HEK293 (cell line): ENCODE measurements at regions not wholly inside any gene's neighbourhood (a gene's known extent, or its start where the extent isn't known, plus 50 kb on each side); places are given as distances from the start of the nearest gene placed in this dataset.

Experiments used
- CTCF ChIA-PET: fragments of 350-600 bp; formaldehyde crosslinking; extraction: SDS; loops from one replicate; lab custom pipeline; 2021; ENCODE audit warnings: antibody characterized with exemption; lab: Yijun Ruan, JAX
- POLR2A ChIA-PET: fragments of 300-600 bp; formaldehyde crosslinking; extraction: SDS; loops from one replicate; lab custom pipeline; 2020; ENCODE audit warnings: antibody characterized with exemption, inconsistent platforms; lab: Yijun Ruan, JAX
- H3K27ac ChIP-seq: fragments of 200-500 bp; sonication (Bioruptor generic); 2 replicates; pipeline ENCODE4 v1.5.1; 2014; ENCODE audit warnings: low read depth, low read length, control low read depth, inconsistent platforms; ENCODE audit errors: extremely low read depth
- H3K36me3 ChIP-seq, 2 experiments: fragments of 200-500 bp in 1 of 2; sonication (Bioruptor generic) in 1 of 2; 1 replicate in 1 of 2; 2 replicates in 1 of 2; pipeline ENCODE4 v1.5.1; 2014 to 2017; ENCODE audit warnings: inconsistent platforms in 2 of 2, low read length in 2 of 2; ENCODE audit not compliant: control insufficient read depth in 2 of 2, insufficient read depth in 1 of 2
- H3K4me1 ChIP-seq: fragments of 200-500 bp; sonication (Bioruptor generic); 2 replicates; pipeline ENCODE4 v1.5.1; 2014; ENCODE audit warnings: mild to moderate bottlenecking, low read length, inconsistent platforms; ENCODE audit not compliant: control insufficient read depth, insufficient read depth
- H3K4me3 ChIP-seq: 2 replicates; pipeline ENCODE4 v1.5.1; 2011; ENCODE audit warnings: low read depth, mild to moderate bottlenecking, control low read depth, low read length, moderate library complexity
- H3K9me3 ChIP-seq: fragments of 200-500 bp; sonication (Bioruptor generic); 2 replicates; pipeline ENCODE4 v1.5.1; 2014; ENCODE audit warnings: low read depth, low read length, inconsistent platforms; ENCODE audit not compliant: control insufficient read depth, insufficient read depth
- GLI2 ChIP-seq: fragments of 450-650 bp; formaldehyde crosslinking; IDR thresholded peaks from 2 replicates; pipeline ENCODE4; 2017; ENCODE audit warnings: missing biosample characterization, missing genetic modification characterization, low read depth, borderline replicate concordance
- ZBTB17 ChIP-seq: fragments of 450-650 bp; formaldehyde crosslinking; IDR thresholded peaks from 2 replicates; pipeline ENCODE4 v1.5.1; 2016; ENCODE audit warnings: missing biosample characterization, missing genetic modification characterization
- ZNF10 ChIP-seq: fragments of 450-650 bp; formaldehyde crosslinking; IDR thresholded peaks from 2 replicates; pipeline ENCODE4 v1.5.1; 2017; ENCODE audit warnings: missing biosample characterization, missing genetic modification characterization
- ZNF121 ChIP-seq: fragments of 450-650 bp; formaldehyde crosslinking; IDR thresholded peaks from 2 replicates; pipeline ENCODE4 v1.5.1; 2016; ENCODE audit warnings: missing biosample characterization, missing genetic modification characterization
- ZNF157 ChIP-seq: fragments of 450-650 bp; formaldehyde crosslinking; IDR thresholded peaks from 2 replicates; pipeline ENCODE4 v1.5.1; 2016; ENCODE audit warnings: missing biosample characterization, missing genetic modification characterization
- ZNF2 ChIP-seq: fragments of 450-650 bp; formaldehyde crosslinking; IDR thresholded peaks from 2 replicates; pipeline ENCODE4 v1.5.1; 2016; ENCODE audit warnings: missing biosample characterization, missing genetic modification characterization
- ZNF223 ChIP-seq: fragments of 450-650 bp; formaldehyde crosslinking; IDR thresholded peaks from 2 replicates; pipeline ENCODE4 v1.5.1; 2016; ENCODE audit warnings: missing biosample characterization, missing genetic modification characterization
- ZNF37A ChIP-seq: fragments of 450-650 bp; IDR thresholded peaks from 2 replicates; pipeline ENCODE4 v1.5.1; 2018; ENCODE audit warnings: missing biosample characterization, missing genetic modification characterization
- ZNF501 ChIP-seq: fragments of 450-650 bp; formaldehyde crosslinking; IDR thresholded peaks from 2 replicates; pipeline ENCODE4 v1.5.1; 2016; ENCODE audit warnings: missing biosample characterization, missing genetic modification characterization
- ZNF555 ChIP-seq: fragments of 450-650 bp; formaldehyde crosslinking; conservative IDR thresholded peaks from 2 replicates; pipeline ENCODE4 v1.5.1; 2017; ENCODE audit warnings: missing biosample characterization, mild to moderate bottlenecking, missing genetic modification characterization, inconsistent platforms
- ZNF621 ChIP-seq: fragments of 450-650 bp; formaldehyde crosslinking; IDR thresholded peaks from 2 replicates; pipeline ENCODE4 v1.5.1; 2017; ENCODE audit warnings: missing biosample characterization, missing genetic modification characterization
- ZNF654 ChIP-seq: fragments of 450-650 bp; formaldehyde crosslinking; IDR thresholded peaks from 2 replicates; pipeline ENCODE4 v1.5.1; 2016; ENCODE audit warnings: low read depth, missing biosample characterization, missing genetic modification characterization
- ZNF670 ChIP-seq: fragments of 450-650 bp; formaldehyde crosslinking; IDR thresholded peaks from 2 replicates; pipeline ENCODE4 v1.5.1; 2016; ENCODE audit warnings: missing biosample characterization, missing genetic modification characterization, low read depth
- ZNF701 ChIP-seq: fragments of 450-650 bp; formaldehyde crosslinking; IDR thresholded peaks from 2 replicates; pipeline ENCODE4 v1.5.1; 2016; ENCODE audit warnings: missing biosample characterization, missing genetic modification characterization
- ZNF707 ChIP-seq: fragments of 450-650 bp; formaldehyde crosslinking; IDR thresholded peaks from 2 replicates; pipeline ENCODE4 v1.5.1; 2016; ENCODE audit warnings: missing biosample characterization, missing genetic modification characterization
- ZNF76 ChIP-seq: fragments of 450-650 bp; formaldehyde crosslinking; IDR thresholded peaks from 2 replicates; pipeline ENCODE4; 2016; ENCODE audit warnings: low read depth, missing biosample characterization, missing genetic modification characterization, borderline replicate concordance
- TF ChIP-seq, protein P1 (sequence below): fragments of 450-650 bp; formaldehyde crosslinking; IDR thresholded peaks from 2 replicates; pipeline ENCODE4 v1.5.1; 2016; ENCODE audit warnings: missing biosample characterization, missing genetic modification characterization, borderline replicate concordance
- TF ChIP-seq, protein P2 (sequence below): sonication (generic); formaldehyde crosslinking; IDR thresholded peaks from 2 replicates; pipeline ENCODE4 v1.8.1; 2022; ENCODE audit warnings: mild to moderate bottlenecking, moderate library complexity, missing genetic modification reagents
- TF ChIP-seq, protein P3 (sequence below): fragments of 450-650 bp; formaldehyde crosslinking; optimal IDR thresholded peaks from 2 replicates; pipeline ENCODE3; 2016; ENCODE audit warnings: missing biosample characterization, mild to moderate bottlenecking, missing genetic modification characterization
- TF ChIP-seq, protein P4 (sequence below): fragments of 450-650 bp; formaldehyde crosslinking; IDR thresholded peaks from 2 replicates; pipeline ENCODE4 v1.5.1; 2016; ENCODE audit warnings: missing biosample characterization, missing genetic modification characterization, borderline replicate concordance

DNA sequence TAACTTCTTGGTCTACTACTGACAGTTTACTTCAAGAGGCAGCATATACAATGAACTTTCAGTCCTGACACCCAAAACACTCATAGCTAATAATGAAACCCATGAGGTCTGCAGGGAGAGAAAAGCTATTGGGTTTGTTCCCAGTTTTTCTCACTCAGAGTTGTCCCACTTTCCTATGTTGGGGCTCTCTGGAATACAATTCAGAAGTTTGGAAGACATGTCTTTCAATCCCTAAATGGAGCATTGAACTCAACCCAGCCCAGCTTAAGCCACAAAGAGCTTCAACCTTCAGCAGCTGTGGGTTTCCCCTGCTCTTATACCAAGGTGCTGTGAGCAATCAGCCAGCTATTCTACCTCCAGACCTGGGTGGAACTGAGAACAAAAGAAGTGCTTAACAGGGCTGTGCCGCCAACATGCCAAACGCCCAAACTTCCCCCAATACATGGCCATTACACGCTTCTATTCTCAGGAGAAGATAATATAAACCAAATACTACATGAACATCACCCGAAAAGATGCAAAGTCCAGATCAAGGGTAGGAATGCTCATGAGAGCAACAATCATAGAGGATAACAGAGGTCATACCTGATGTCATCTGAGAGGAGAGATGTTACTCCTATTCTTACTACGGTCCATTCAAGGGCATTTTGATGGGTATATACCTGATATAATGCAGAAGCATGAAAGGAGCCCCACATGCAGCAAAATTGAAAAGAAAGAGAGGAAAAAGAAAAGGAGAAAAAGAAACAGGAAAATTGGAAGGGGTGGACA is 131.2 kb upstream of the TGFBR2 start:
- TF ChIP-seq, protein P1, sequence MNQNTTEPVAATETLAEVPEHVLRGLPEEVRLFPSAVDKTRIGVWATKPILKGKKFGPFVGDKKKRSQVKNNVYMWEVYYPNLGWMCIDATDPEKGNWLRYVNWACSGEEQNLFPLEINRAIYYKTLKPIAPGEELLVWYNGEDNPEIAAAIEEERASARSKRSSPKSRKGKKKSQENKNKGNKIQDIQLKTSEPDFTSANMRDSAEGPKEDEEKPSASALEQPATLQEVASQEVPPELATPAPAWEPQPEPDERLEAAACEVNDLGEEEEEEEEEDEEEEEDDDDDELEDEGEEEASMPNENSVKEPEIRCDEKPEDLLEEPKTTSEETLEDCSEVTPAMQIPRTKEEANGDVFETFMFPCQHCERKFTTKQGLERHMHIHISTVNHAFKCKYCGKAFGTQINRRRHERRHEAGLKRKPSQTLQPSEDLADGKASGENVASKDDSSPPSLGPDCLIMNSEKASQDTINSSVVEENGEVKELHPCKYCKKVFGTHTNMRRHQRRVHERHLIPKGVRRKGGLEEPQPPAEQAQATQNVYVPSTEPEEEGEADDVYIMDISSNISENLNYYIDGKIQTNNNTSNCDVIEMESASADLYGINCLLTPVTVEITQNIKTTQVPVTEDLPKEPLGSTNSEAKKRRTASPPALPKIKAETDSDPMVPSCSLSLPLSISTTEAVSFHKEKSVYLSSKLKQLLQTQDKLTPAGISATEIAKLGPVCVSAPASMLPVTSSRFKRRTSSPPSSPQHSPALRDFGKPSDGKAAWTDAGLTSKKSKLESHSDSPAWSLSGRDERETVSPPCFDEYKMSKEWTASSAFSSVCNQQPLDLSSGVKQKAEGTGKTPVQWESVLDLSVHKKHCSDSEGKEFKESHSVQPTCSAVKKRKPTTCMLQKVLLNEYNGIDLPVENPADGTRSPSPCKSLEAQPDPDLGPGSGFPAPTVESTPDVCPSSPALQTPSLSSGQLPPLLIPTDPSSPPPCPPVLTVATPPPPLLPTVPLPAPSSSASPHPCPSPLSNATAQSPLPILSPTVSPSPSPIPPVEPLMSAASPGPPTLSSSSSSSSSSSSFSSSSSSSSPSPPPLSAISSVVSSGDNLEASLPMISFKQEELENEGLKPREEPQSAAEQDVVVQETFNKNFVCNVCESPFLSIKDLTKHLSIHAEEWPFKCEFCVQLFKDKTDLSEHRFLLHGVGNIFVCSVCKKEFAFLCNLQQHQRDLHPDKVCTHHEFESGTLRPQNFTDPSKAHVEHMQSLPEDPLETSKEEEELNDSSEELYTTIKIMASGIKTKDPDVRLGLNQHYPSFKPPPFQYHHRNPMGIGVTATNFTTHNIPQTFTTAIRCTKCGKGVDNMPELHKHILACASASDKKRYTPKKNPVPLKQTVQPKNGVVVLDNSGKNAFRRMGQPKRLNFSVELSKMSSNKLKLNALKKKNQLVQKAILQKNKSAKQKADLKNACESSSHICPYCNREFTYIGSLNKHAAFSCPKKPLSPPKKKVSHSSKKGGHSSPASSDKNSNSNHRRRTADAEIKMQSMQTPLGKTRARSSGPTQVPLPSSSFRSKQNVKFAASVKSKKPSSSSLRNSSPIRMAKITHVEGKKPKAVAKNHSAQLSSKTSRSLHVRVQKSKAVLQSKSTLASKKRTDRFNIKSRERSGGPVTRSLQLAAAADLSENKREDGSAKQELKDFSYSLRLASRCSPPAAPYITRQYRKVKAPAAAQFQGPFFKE, result no peak
- no peak for TF ChIP-seq ZNF223 (tag by site-specific recombination)
- TF ChIP-seq ZNF501 (tag by site-specific recombination), result no peak
- no peak for TF ChIP-seq ZNF76
- no peak for TF ChIP-seq ZNF10 (tag by site-specific recombination)
- TF ChIP-seq ZNF121, result no peak
- TF ChIP-seq ZNF701 (tag by site-specific recombination), result no peak
- TF ChIP-seq ZBTB17 (tag by site-specific recombination), result no peak
- no peak for TF ChIP-seq ZNF621 (tag by site-specific recombination)
- TF ChIP-seq ZNF555 (tag by site-specific recombination), result no peak
- TF ChIP-seq GLI2 (tag by site-specific recombination), result no peak
- TF ChIP-seq ZNF157 (tag by site-specific recombination), result no peak
- TF ChIP-seq, protein P2, sequence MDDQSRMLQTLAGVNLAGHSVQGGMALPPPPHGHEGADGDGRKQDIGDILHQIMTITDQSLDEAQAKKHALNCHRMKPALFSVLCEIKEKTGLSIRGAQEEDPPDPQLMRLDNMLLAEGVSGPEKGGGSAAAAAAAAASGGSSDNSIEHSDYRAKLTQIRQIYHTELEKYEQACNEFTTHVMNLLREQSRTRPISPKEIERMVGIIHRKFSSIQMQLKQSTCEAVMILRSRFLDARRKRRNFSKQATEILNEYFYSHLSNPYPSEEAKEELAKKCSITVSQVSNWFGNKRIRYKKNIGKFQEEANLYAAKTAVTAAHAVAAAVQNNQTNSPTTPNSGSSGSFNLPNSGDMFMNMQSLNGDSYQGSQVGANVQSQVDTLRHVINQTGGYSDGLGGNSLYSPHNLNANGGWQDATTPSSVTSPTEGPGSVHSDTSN (CRISPR knock-in tag), result no peak
- TF ChIP-seq ZNF707 (tag by site-specific recombination), result no peak
- TF ChIP-seq ZNF2 (tag by site-specific recombination), result no peak
- TF ChIP-seq, protein P3, sequence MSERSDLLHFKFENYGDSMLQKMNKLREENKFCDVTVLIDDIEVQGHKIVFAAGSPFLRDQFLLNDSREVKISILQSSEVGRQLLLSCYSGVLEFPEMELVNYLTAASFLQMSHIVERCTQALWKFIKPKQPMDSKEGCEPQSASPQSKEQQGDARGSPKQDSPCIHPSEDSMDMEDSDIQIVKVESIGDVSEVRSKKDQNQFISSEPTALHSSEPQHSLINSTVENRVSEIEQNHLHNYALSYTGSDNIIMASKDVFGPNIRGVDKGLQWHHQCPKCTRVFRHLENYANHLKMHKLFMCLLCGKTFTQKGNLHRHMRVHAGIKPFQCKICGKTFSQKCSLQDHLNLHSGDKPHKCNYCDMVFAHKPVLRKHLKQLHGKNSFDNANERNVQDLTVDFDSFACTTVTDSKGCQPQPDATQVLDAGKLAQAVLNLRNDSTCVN (tag by site-specific recombination), result no peak
- TF ChIP-seq ZNF670 (tag by site-specific recombination), result no peak
- no peak for TF ChIP-seq ZNF654 (tag by site-specific recombination)
- TF ChIP-seq, protein P4, sequence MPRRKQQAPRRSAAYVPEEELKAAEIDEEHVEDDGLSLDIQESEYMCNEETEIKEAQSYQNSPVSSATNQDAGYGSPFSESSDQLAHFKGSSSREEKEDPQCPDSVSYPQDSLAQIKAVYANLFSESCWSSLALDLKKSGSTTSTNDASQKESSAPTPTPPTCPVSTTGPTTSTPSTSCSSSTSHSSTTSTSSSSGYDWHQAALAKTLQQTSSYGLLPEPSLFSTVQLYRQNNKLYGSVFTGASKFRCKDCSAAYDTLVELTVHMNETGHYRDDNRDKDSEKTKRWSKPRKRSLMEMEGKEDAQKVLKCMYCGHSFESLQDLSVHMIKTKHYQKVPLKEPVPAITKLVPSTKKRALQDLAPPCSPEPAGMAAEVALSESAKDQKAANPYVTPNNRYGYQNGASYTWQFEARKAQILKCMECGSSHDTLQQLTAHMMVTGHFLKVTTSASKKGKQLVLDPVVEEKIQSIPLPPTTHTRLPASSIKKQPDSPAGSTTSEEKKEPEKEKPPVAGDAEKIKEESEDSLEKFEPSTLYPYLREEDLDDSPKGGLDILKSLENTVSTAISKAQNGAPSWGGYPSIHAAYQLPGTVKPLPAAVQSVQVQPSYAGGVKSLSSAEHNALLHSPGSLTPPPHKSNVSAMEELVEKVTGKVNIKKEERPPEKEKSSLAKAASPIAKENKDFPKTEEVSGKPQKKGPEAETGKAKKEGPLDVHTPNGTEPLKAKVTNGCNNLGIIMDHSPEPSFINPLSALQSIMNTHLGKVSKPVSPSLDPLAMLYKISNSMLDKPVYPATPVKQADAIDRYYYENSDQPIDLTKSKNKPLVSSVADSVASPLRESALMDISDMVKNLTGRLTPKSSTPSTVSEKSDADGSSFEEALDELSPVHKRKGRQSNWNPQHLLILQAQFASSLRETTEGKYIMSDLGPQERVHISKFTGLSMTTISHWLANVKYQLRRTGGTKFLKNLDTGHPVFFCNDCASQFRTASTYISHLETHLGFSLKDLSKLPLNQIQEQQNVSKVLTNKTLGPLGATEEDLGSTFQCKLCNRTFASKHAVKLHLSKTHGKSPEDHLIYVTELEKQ (tag by site-specific recombination), result no peak
- TF ChIP-seq ZNF37A (tag by site-specific recombination), result no peak
- TF ChIP-seq, all 188 proteins: peak for 0
- POLR2A ChIA-PET, result no interaction called here
- Histone ChIP-seq H3K4me3 (no peak overlapping the region), H3K4me1 (no peaks in the 10 kb centered on the region), H3K36me3 (no peaks in the 10 kb centered on the region), H3K9me3 (no peaks in the 10 kb centered on the region), H3K27ac (no peak overlapping the region)
- CTCF ChIA-PET, result no interaction called here
